K562 (cell line): ENCODE measurements at regions not wholly inside any gene's neighbourhood (a gene's known extent, or its start where the extent isn't known, plus 50 kb on each side); places are given as distances from the start of the nearest gene placed in this dataset.

Experiments
- ATAC-seq: fragments of 200-7000 bp; cut with Tn5 transposase; 3 replicates; pipeline ENCODE4 v1.9.1; 2020; ENCODE audit warnings: moderate library complexity
- BruUV-seq: library from RNA; stranded (reverse); fragments of 400-500 nt; replicated peaks from 2 replicates; lab custom pipeline; 2021; lab: Mats Ljungman, UMichigan
- CTCF ChIA-PET: fragments of 300-600 bp; formaldehyde crosslinking; extraction: SDS; loops from one replicate; lab custom pipeline; 2021; ENCODE audit warnings: low intra/inter-chr PET ratio; lab: Yijun Ruan, JAX
- POLR2A ChIA-PET: fragments of 300-600, 350-650 bp; sonication (Branson Sonifier 250); formaldehyde crosslinking; extraction: SDS; loops from one replicate; lab custom pipeline; 2021; ENCODE audit warnings: antibody characterized with exemption, inconsistent platforms; lab: Yijun Ruan, JAX
- DNase-seq, 4 experiments: peaks; one replicate each; pipeline versions ENCODE4 v3.0.0 to v3.0.0-alpha.2; 2011 to 2018; ENCODE audit warnings: low spot score in 3 of 4, mixed read lengths in 3 of 4; ENCODE audit errors: extremely low read depth in 1 of 4
- FAIRE-seq: peaks from 2 replicates; lab custom pipeline; 2011; peaks lifted over from hg19 to GRCh38; lab: Jason Lieb, UNC
- H2AFZ ChIP-seq: 2 replicates; pipeline ENCODE4 v1.6.0; 2011; ENCODE audit warnings: low read depth, low read length, control low read depth, inconsistent platforms
- H3K27ac ChIP-seq: fragments of 200-600 bp; 3 replicates; pipeline ENCODE4 v1.8.0; 2011; ENCODE audit warnings: low read depth, mild to moderate bottlenecking, control low read depth, inconsistent platforms, low read length, moderate library complexity, mixed read lengths; ENCODE audit errors: extremely low read depth
- H3K27me3 ChIP-seq, 2 experiments: fragments of 300-600 bp in 1 of 2; 2 replicates in 1 of 2; 3 replicates in 1 of 2; pipeline versions ENCODE4 v1.6.0 to v1.8.0; 2011; ENCODE audit warnings: inconsistent platforms in 2 of 2, low read length in 2 of 2, mild to moderate bottlenecking in 1 of 2, mixed read lengths in 1 of 2, moderate library complexity in 1 of 2; ENCODE audit not compliant: control insufficient read depth in 2 of 2, insufficient read depth in 2 of 2
- H3K36me3 ChIP-seq: fragments of 300-600 bp; 3 replicates; pipeline ENCODE4 v1.8.0; 2011; ENCODE audit warnings: mild to moderate bottlenecking, low read length, inconsistent platforms; ENCODE audit not compliant: control insufficient read depth, insufficient read depth
- H3K4me1 ChIP-seq, 2 experiments: fragments of 200-600 bp in 1 of 2; replicated peaks in 1 of 2; 2 replicates in 1 of 2; 3 replicates in 1 of 2; pipeline versions ENCODE4 v1.5.1 to v1.8.0; 2011; ENCODE audit warnings: inconsistent platforms in 2 of 2, low read length in 2 of 2, mild to moderate bottlenecking in 1 of 2, mixed read lengths in 1 of 2, moderate library complexity in 1 of 2; ENCODE audit not compliant: control insufficient read depth in 2 of 2, insufficient read depth in 2 of 2
- H3K4me2 ChIP-seq: 2 replicates; pipeline ENCODE4 v1.6.1; 2011; ENCODE audit warnings: low read length, control low read depth, inconsistent platforms, mixed read lengths; ENCODE audit not compliant: insufficient read depth
- H3K4me3 ChIP-seq: fragments of 200-600 bp; sonication (generic), shearing (Covaris generic); 2 replicates; pipeline ENCODE4 v1.5.1; 2016; ENCODE audit warnings: control low read depth, inconsistent platforms
- H3K79me2 ChIP-seq: fragments of 200-600 bp; 3 replicates; pipeline ENCODE4 v1.8.0; 2011; ENCODE audit warnings: low read length, inconsistent platforms; ENCODE audit not compliant: control insufficient read depth, insufficient read depth
- H3K9ac ChIP-seq, 2 experiments: 2 replicates each; pipeline versions ENCODE4 v1.6.0 to v1.6.1; 2011; ENCODE audit warnings: low read depth in 2 of 2, low read length in 2 of 2, control low read depth in 1 of 2, inconsistent platforms in 1 of 2, mild to moderate bottlenecking in 1 of 2, mixed read lengths in 1 of 2; ENCODE audit not compliant: insufficient read depth in 1 of 2
- H3K9me1 ChIP-seq: one replicate; pipeline ENCODE4 v1.6.0; 2011; ENCODE audit warnings: inconsistent platforms, mild to moderate bottlenecking, low read length, moderate library complexity; ENCODE audit not compliant: control insufficient read depth, insufficient read depth
- H3K9me3 ChIP-seq: replicated peaks from 2 replicates; pipeline ENCODE4 v1.5.1; 2011; ENCODE audit warnings: low read depth, low read length, inconsistent platforms; ENCODE audit not compliant: control insufficient read depth, insufficient read depth
- H4K20me1 ChIP-seq: replicated peaks from 2 replicates; pipeline ENCODE4 v1.6.1; 2011; ENCODE audit warnings: low read length, inconsistent platforms, mixed read lengths; ENCODE audit not compliant: control insufficient read depth, insufficient read depth
- DLX4 ChIP-seq: fragments of 250-450 bp; sonication (Bioruptor Pico); IDR thresholded peaks from 2 replicates; pipeline ENCODE4 v1.6.1; 2021; ENCODE audit warnings: mild to moderate bottlenecking
- ETV5 ChIP-seq: sonication (generic); formaldehyde crosslinking; IDR thresholded peaks from 2 replicates; pipeline ENCODE4 v1.4.0; 2020; ENCODE audit warnings: low read depth, mild to moderate bottlenecking, missing genetic modification reagents
- HES1 ChIP-seq: fragments of 450-650 bp; IDR thresholded peaks from 2 replicates; pipeline ENCODE4 v1.6.1; 2016; ENCODE audit warnings: low read depth, mild to moderate bottlenecking, moderate library complexity
- ZMIZ1 ChIP-seq, 2 experiments: fragments of 150-350 bp in 1 of 2; IDR thresholded peaks; 2 replicates each; pipeline ENCODE4 v1.6.1; 2012 to 2016; ENCODE audit warnings: low read depth in 2 of 2, low read length in 2 of 2, mild to moderate bottlenecking in 1 of 2, moderate library complexity in 1 of 2
- ZNF384 ChIP-seq: IDR thresholded peaks from 2 replicates; pipeline ENCODE4 v1.6.1; 2012; ENCODE audit warnings: low read depth, low read length, improper control_type of control experiment
- ZNF644 ChIP-seq: fragments of 200-800 bp; sonication (Bioruptor generic); IDR thresholded peaks from 2 replicates; pipeline ENCODE4 v1.6.1; 2016; ENCODE audit warnings: low read depth, missing genetic modification characterization, missing compliant biosample characterization
- WGBS: fragments of 100-300 bp; shearing (Covaris generic); methylation state at CpG from one replicate; pipeline ENCODE4 v1.1.6; 2016; ENCODE audit warnings: low coverage, mixed read lengths; ENCODE audit not compliant: insufficient coverage; ENCODE audit errors: missing lambda C conversion rate; 5-methylcytosine and 5-hydroxymethylcytosine counted together
- in situ Hi-C: fragments of 300-500 bp; cut with MboI; formaldehyde crosslinking; loops from 4 replicates; pipeline ENCODE4 v1.15.0; 2018; ENCODE audit warnings: inconsistent platforms, mixed read lengths
- intact Hi-C: fragments of 100-400 bp; cut with micrococcal nuclease; formaldehyde crosslinking; loops from 2 replicates; pipeline ENCODE4 v1.14.2; 2022
- TF ChIP-seq, protein P1 (sequence below): fragments of 450-650 bp; formaldehyde crosslinking; IDR thresholded peaks from 2 replicates; pipeline ENCODE4 v1.4.0; 2022; ENCODE audit warnings: missing genetic modification characterization
- TF ChIP-seq, protein P2 (sequence below): sonication (generic); formaldehyde crosslinking; IDR thresholded peaks from 2 replicates; pipeline ENCODE4 v1.8.0; 2022; ENCODE audit warnings: mild to moderate bottlenecking, low read depth, missing genetic modification reagents

DNA sequence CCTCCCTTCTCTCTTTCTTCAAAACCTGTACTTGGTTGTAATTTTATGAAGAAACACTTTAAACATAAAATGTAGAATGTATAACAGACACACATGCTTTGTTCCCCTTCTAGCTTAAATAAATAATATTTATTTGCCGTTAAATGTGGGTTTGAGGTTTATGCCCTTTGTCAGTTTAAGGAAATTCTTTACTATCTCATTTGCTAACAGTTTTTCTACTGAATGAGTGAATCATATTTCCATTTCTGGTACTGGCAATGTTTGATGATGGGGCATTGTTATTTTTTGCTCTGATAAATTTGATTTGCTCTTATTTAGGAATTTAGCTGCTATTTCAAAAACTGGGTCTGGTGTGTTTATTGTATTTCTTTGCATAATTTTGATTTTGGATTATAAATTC lies 555.6 kb downstream of the CCDC85A start:
- Histone ChIP-seq H2AFZ (no peak overlapping the region), H3K9ac (no peak overlapping the region), H3K9me3 (no peaks in the 10 kb centered on the region; the same call in 1 of the 2 replicates), H3K4me1 (no peaks in the 10 kb centered on the region), H3K79me2 (no peaks in the 10 kb centered on the region), H3K36me3 (no peaks in the 10 kb centered on the region), H3K4me3 (no peak overlapping the region), H4K20me1 (no peaks in the 10 kb centered on the region), H3K4me2 (no peak overlapping the region), H3K27ac (no peak overlapping the region), H3K9me1 (no peaks in the 10 kb centered on the region), H3K27me3 (no peaks in the 10 kb centered on the region)
- ChIA-PET CTCF (no interaction called here), POLR2A (no interaction called here)
- FAIRE-seq (no peak), ATAC-seq (no peak), DNase-seq (no peak)
- intact Hi-C loops = no loop called here
- WGBS = 4% methylated on average over 1 of the region's 1 CpG
- TF ChIP-seq, protein P1, sequence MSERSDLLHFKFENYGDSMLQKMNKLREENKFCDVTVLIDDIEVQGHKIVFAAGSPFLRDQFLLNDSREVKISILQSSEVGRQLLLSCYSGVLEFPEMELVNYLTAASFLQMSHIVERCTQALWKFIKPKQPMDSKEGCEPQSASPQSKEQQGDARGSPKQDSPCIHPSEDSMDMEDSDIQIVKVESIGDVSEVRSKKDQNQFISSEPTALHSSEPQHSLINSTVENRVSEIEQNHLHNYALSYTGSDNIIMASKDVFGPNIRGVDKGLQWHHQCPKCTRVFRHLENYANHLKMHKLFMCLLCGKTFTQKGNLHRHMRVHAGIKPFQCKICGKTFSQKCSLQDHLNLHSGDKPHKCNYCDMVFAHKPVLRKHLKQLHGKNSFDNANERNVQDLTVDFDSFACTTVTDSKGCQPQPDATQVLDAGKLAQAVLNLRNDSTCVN = no peak
- TF ChIP-seq HES1 (no peak), DLX4 (CRISPR knock-in tag) (no peak), ZNF384 (no peak), ZNF644 (tag) (no peak), ETV5 (CRISPR knock-in tag) (no peak), ZMIZ1 (IDR thresholded peaks at IDR 0.05; ENCODE audit: low read depth in 2 of 2, low read length in 2 of 2) (no peak)
- TF ChIP-seq, protein P2, sequence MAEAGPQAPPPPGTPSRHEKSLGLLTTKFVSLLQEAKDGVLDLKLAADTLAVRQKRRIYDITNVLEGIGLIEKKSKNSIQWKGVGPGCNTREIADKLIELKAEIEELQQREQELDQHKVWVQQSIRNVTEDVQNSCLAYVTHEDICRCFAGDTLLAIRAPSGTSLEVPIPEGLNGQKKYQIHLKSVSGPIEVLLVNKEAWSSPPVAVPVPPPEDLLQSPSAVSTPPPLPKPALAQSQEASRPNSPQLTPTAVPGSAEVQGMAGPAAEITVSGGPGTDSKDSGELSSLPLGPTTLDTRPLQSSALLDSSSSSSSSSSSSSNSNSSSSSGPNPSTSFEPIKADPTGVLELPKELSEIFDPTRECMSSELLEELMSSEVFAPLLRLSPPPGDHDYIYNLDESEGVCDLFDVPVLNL (CRISPR knock-in tag) = no peak
- in situ Hi-C loops = loop anchor here (25.0 kb wide), 1 partner anchor 552 kb away; the partner anchor contains the start of gene CCDC85A
- no TSS peak for BruUV-seq
